Stimulated activated CD4-positive, alpha-beta T cell treated with anti-CD3 and anti-CD28 coated beads, Interleukin-2, amount 100 ng/mL, for 48 hours (primary cell): ENCODE measurements at regions not wholly inside any gene's neighbourhood (a gene's known extent, or its start where the extent isn't known, plus 50 kb on each side); places are given as distances from the start of the nearest gene placed in this dataset.
A peak's percentile ranks its signal among the peaks of the same experiment; 100 is the strongest.
"Not testable (repeated sequence)": the region's sequence is repeated elsewhere in the genome, so short reads cannot be mapped to it uniquely, and the experiment has no call there.

Experiments used
- DNase-seq, 2 donors: peaks; one replicate each; pipeline ENCODE4 v3.0.0-alpha.2; 2020

- DNase-seq: no peak
Observed at GRCh38 chr21:35559128-35559828, 501.0 kb downstream of the SETD4 start.

GRCh38 chr21:35556536-35556935 lies 503.8 kb downstream of the SETD4 start:
- DNase-seq: no peak

- DNase-seq: not testable (repeated sequence)
Observed at GRCh38 chr21:35552483-35552882, 503.4 kb upstream of the RUNX1 start.

GRCh38 chr21:35548904-35549615 lies 500.0 kb upstream of the RUNX1 start:
- DNase-seq: no peak

- DNase-seq: no peak
Observed at GRCh38 chr21:35547946-35548774, 499.1 kb upstream of the RUNX1 start.

GRCh38 chr21:35543746-35544145 lies 494.6 kb upstream of the RUNX1 start:
- DNase-seq: no peak

- DNase-seq: no peak
Observed at GRCh38 chr21:35540950-35541638, 492.0 kb upstream of the RUNX1 start.

- DNase-seq: no peak
Observed at GRCh38 chr21:35538386-35538785, 489.3 kb upstream of the RUNX1 start.

- DNase-seq: no peak
Observed at GRCh38 chr21:35537604-35538003, 488.5 kb upstream of the RUNX1 start.

- no peak for DNase-seq
Observed at GRCh38 chr21:35533893-35534292, 484.8 kb upstream of the RUNX1 start.

- no peak for DNase-seq
Observed at GRCh38 chr21:35530766-35531165, 481.7 kb upstream of the RUNX1 start.

- no peak for DNase-seq
Observed at GRCh38 chr21:35529171-35529863, 480.2 kb upstream of the RUNX1 start.

GRCh38 chr21:35528116-35529042 lies 479.3 kb upstream of the RUNX1 start:
- DNase-seq: peak; percentile 36

- no peak for DNase-seq
Observed at GRCh38 chr21:35527358-35527757, 478.3 kb upstream of the RUNX1 start.

- no peak for DNase-seq
Observed at GRCh38 chr21:35525443-35525842, 476.3 kb upstream of the RUNX1 start.

- DNase-seq: no peak
Observed at GRCh38 chr21:35521852-35522505, 472.9 kb upstream of the RUNX1 start.

- DNase-seq: no peak
Observed at GRCh38 chr21:35521293-35521692, 472.2 kb upstream of the RUNX1 start.

- DNase-seq: no peak
Observed at GRCh38 chr21:35520856-35521255, 471.8 kb upstream of the RUNX1 start.

GRCh38 chr21:35520302-35520701 lies 471.2 kb upstream of the RUNX1 start:
- no peak for DNase-seq

- no peak for DNase-seq
Observed at GRCh38 chr21:35517865-35518264, 468.8 kb upstream of the RUNX1 start.

- DNase-seq: not testable (repeated sequence)
Observed at GRCh38 chr21:35516292-35516691, 467.2 kb upstream of the RUNX1 start.
